K562 (cell line): ENCODE measurements at regions not wholly inside any gene's neighbourhood (a gene's known extent, or its start where the extent isn't known, plus 50 kb on each side); places are given as distances from the start of the nearest gene placed in this dataset.

ENCODE experiments used
- ATAC-seq: fragments of 200-7000 bp; cut with Tn5 transposase; 3 replicates; pipeline ENCODE4 v1.9.1; 2020; ENCODE audit warnings: moderate library complexity
- BruUV-seq: library from RNA; stranded (reverse); fragments of 400-500 nt; replicated peaks from 2 replicates; lab custom pipeline; 2021; lab: Mats Ljungman, UMichigan
- CTCF ChIA-PET: fragments of 300-600 bp; formaldehyde crosslinking; extraction: SDS; loops from one replicate; lab custom pipeline; 2021; ENCODE audit warnings: low intra/inter-chr PET ratio; lab: Yijun Ruan, JAX
- POLR2A ChIA-PET: fragments of 300-600, 350-650 bp; sonication (Branson Sonifier 250); formaldehyde crosslinking; extraction: SDS; loops from one replicate; lab custom pipeline; 2021; ENCODE audit warnings: antibody characterized with exemption, inconsistent platforms; lab: Yijun Ruan, JAX
- DNase-seq, 4 experiments: peaks; one replicate each; pipeline versions ENCODE4 v3.0.0 to v3.0.0-alpha.2; 2011 to 2018; ENCODE audit warnings: low spot score in 3 of 4, mixed read lengths in 3 of 4; ENCODE audit errors: extremely low read depth in 1 of 4
- FAIRE-seq: peaks from 2 replicates; lab custom pipeline; 2011; peaks lifted over from hg19 to GRCh38; lab: Jason Lieb, UNC
- H2AFZ ChIP-seq: 2 replicates; pipeline ENCODE4 v1.6.0; 2011; ENCODE audit warnings: low read depth, low read length, control low read depth, inconsistent platforms
- H3K27ac ChIP-seq: fragments of 200-600 bp; 3 replicates; pipeline ENCODE4 v1.8.0; 2011; ENCODE audit warnings: low read depth, mild to moderate bottlenecking, control low read depth, inconsistent platforms, low read length, moderate library complexity, mixed read lengths; ENCODE audit errors: extremely low read depth
- H3K27me3 ChIP-seq, 2 experiments: fragments of 300-600 bp in 1 of 2; 2 replicates in 1 of 2; 3 replicates in 1 of 2; pipeline versions ENCODE4 v1.6.0 to v1.8.0; 2011; ENCODE audit warnings: inconsistent platforms in 2 of 2, low read length in 2 of 2, mild to moderate bottlenecking in 1 of 2, mixed read lengths in 1 of 2, moderate library complexity in 1 of 2; ENCODE audit not compliant: control insufficient read depth in 2 of 2, insufficient read depth in 2 of 2
- H3K36me3 ChIP-seq: fragments of 300-600 bp; 3 replicates; pipeline ENCODE4 v1.8.0; 2011; ENCODE audit warnings: mild to moderate bottlenecking, low read length, inconsistent platforms; ENCODE audit not compliant: control insufficient read depth, insufficient read depth
- H3K4me1 ChIP-seq, 2 experiments: fragments of 200-600 bp in 1 of 2; replicated peaks in 1 of 2; 2 replicates in 1 of 2; 3 replicates in 1 of 2; pipeline versions ENCODE4 v1.5.1 to v1.8.0; 2011; ENCODE audit warnings: inconsistent platforms in 2 of 2, low read length in 2 of 2, mild to moderate bottlenecking in 1 of 2, mixed read lengths in 1 of 2, moderate library complexity in 1 of 2; ENCODE audit not compliant: control insufficient read depth in 2 of 2, insufficient read depth in 2 of 2
- H3K4me2 ChIP-seq: 2 replicates; pipeline ENCODE4 v1.6.1; 2011; ENCODE audit warnings: low read length, control low read depth, inconsistent platforms, mixed read lengths; ENCODE audit not compliant: insufficient read depth
- H3K4me3 ChIP-seq: fragments of 200-600 bp; sonication (generic), shearing (Covaris generic); 2 replicates; pipeline ENCODE4 v1.5.1; 2016; ENCODE audit warnings: control low read depth, inconsistent platforms
- H3K79me2 ChIP-seq: fragments of 200-600 bp; 3 replicates; pipeline ENCODE4 v1.8.0; 2011; ENCODE audit warnings: low read length, inconsistent platforms; ENCODE audit not compliant: control insufficient read depth, insufficient read depth
- H3K9ac ChIP-seq, 2 experiments: 2 replicates each; pipeline versions ENCODE4 v1.6.0 to v1.6.1; 2011; ENCODE audit warnings: low read depth in 2 of 2, low read length in 2 of 2, control low read depth in 1 of 2, inconsistent platforms in 1 of 2, mild to moderate bottlenecking in 1 of 2, mixed read lengths in 1 of 2; ENCODE audit not compliant: insufficient read depth in 1 of 2
- H3K9me1 ChIP-seq: one replicate; pipeline ENCODE4 v1.6.0; 2011; ENCODE audit warnings: inconsistent platforms, mild to moderate bottlenecking, low read length, moderate library complexity; ENCODE audit not compliant: control insufficient read depth, insufficient read depth
- H3K9me3 ChIP-seq: replicated peaks from 2 replicates; pipeline ENCODE4 v1.5.1; 2011; ENCODE audit warnings: low read depth, low read length, inconsistent platforms; ENCODE audit not compliant: control insufficient read depth, insufficient read depth
- H4K20me1 ChIP-seq: replicated peaks from 2 replicates; pipeline ENCODE4 v1.6.1; 2011; ENCODE audit warnings: low read length, inconsistent platforms, mixed read lengths; ENCODE audit not compliant: control insufficient read depth, insufficient read depth
- BCLAF1 ChIP-seq, 2 experiments: fragments of 450-650 bp in 1 of 2; IDR thresholded peaks; 2 replicates each; pipeline ENCODE4 v1.6.1; 2011 to 2017; ENCODE audit warnings: low read depth in 2 of 2, antibody characterized with exemption in 1 of 2, borderline replicate concordance in 1 of 2, low read length in 1 of 2, mild to moderate bottlenecking in 1 of 2, mixed read lengths in 1 of 2; ENCODE audit not compliant: control insufficient read depth in 1 of 2
- BMI1 ChIP-seq: fragments of 150-350 bp; IDR thresholded peaks from 2 replicates; pipeline ENCODE4 v1.6.1; 2014; ENCODE audit warnings: low read length
- CCNT2 ChIP-seq: IDR thresholded peaks from 2 replicates; pipeline ENCODE4 v1.6.1; 2011; ENCODE audit warnings: borderline replicate concordance, low read depth, mild to moderate bottlenecking, moderate library complexity, mixed read lengths, low read length; ENCODE audit not compliant: insufficient read length; ENCODE audit errors: extremely low read depth
- CLOCK ChIP-seq: fragments of 250-450 bp; sonication (Bioruptor Pico); IDR thresholded peaks from 2 replicates; pipeline ENCODE4 v1.4.0; 2020; ENCODE audit warnings: mild to moderate bottlenecking, moderate library complexity, borderline replicate concordance
- EP300 ChIP-seq: IDR thresholded peaks from 2 replicates; pipeline ENCODE4 v1.6.1; 2012; ENCODE audit warnings: low read length, improper control_type of control experiment
- HINFP ChIP-seq: fragments of 450-650 bp; conservative IDR thresholded peaks from 2 replicates; pipeline ENCODE4 v1.6.1; 2016; ENCODE audit warnings: missing genetic modification characterization, low read depth, mild to moderate bottlenecking, control low read depth, missing compliant biosample characterization
- RFX1 ChIP-seq: fragments of 450-650 bp; IDR thresholded peaks from 2 replicates; pipeline ENCODE4 v1.6.1; 2016; ENCODE audit warnings: mild to moderate bottlenecking, moderate library complexity
- TEAD1 ChIP-seq, 2 experiments: fragments of 450-650 bp in 1 of 2; sonication (generic) in 1 of 2; formaldehyde crosslinking; IDR thresholded peaks; 2 replicates each; pipeline versions ENCODE4 v1.4.0 to v1.8.0; 2020 to 2022; ENCODE audit warnings: mild to moderate bottlenecking in 2 of 2, missing genetic modification reagents in 1 of 2
- ZMIZ1 ChIP-seq, 2 experiments: fragments of 150-350 bp in 1 of 2; IDR thresholded peaks; 2 replicates each; pipeline ENCODE4 v1.6.1; 2012 to 2016; ENCODE audit warnings: low read depth in 2 of 2, low read length in 2 of 2, mild to moderate bottlenecking in 1 of 2, moderate library complexity in 1 of 2
- WGBS: fragments of 100-300 bp; shearing (Covaris generic); methylation state at CpG from one replicate; pipeline ENCODE4 v1.1.6; 2016; ENCODE audit warnings: low coverage, mixed read lengths; ENCODE audit not compliant: insufficient coverage; ENCODE audit errors: missing lambda C conversion rate; 5-methylcytosine and 5-hydroxymethylcytosine counted together
- in situ Hi-C: fragments of 300-500 bp; cut with MboI; formaldehyde crosslinking; loops from 4 replicates; pipeline ENCODE4 v1.15.0; 2018; ENCODE audit warnings: inconsistent platforms, mixed read lengths
- intact Hi-C: fragments of 100-400 bp; cut with micrococcal nuclease; formaldehyde crosslinking; loops from 2 replicates; pipeline ENCODE4 v1.14.2; 2022

GRCh38 chr20:53666144-53666543 lies 72.5 kb upstream of the ZNF217 start:
- no peak overlapping the region for H2AFZ ChIP-seq
- no peak overlapping the region for H3K4me3 ChIP-seq
- H4K20me1 ChIP-seq = no peaks in the 10 kb centered on the region
- ChIA-PET CTCF (no interaction called here), POLR2A (interaction anchor here (0.6 to 0.7 kb wide), 2 partner anchors 194 to 320 kb away, joined by 4 read pairs; no protein-coding TSS in a partner anchor)
- intact Hi-C loops = no loop called here
- H3K9me3 ChIP-seq = no peaks in the 10 kb centered on the region
- H3K9me1 ChIP-seq = no peaks in the 10 kb centered on the region
- BruUV-seq = no TSS peak
- no peaks in the 10 kb centered on the region for H3K27me3 ChIP-seq
- DNase-seq (no peak), FAIRE-seq (peak; percentile 11), ATAC-seq (no peak)
- no peaks in the 10 kb centered on the region for H3K36me3 ChIP-seq
- in situ Hi-C loops = no loop called here
- H3K27ac ChIP-seq = no peak overlapping the region
- H3K4me1 ChIP-seq = no peaks in the 10 kb centered on the region; a peak in 1 of 5 replicates
- no peak overlapping the region for H3K9ac ChIP-seq
- 81% methylated on average over 5 of the region's 6 CpGs for WGBS
- no peaks in the 10 kb centered on the region for H3K79me2 ChIP-seq
- H3K4me2 ChIP-seq = no peak overlapping the region
- TF ChIP-seq ZMIZ1 (IDR thresholded peaks at IDR 0.05; ENCODE audit: low read depth in 2 of 2, low read length in 2 of 2) (no peak), CCNT2 (no peak), BMI1 (no peak), EP300 (no peak), TEAD1 (CRISPR knock-in tag; IDR thresholded peaks at IDR 0.05) (no peak), CLOCK (CRISPR knock-in tag) (no peak), RFX1 (no peak), HINFP (tag) (no peak), BCLAF1 (IDR thresholded peaks at IDR 0.05; ENCODE audit: borderline replicate concordance in 1 of 2, control insufficient read depth in 1 of 2, low read depth in 2 of 2, low read length in 1 of 2) (0 out of 4 replicates have a peak, but pooled peaks of 1 of the 2 experiments have one; percentile 22)
